ENCODE measurements at regions not wholly inside any gene's neighbourhood (a gene's known extent, or its start where the extent isn't known, plus 50 kb on each side); places are given as distances from the start of the nearest gene placed in this dataset.

- ChIA-PET CTCF (interaction anchor here (0.7 kb wide), 1 partner anchor 414 kb away, joined by 3 read pairs; no protein-coding TSS in a partner anchor), POLR2A (no interaction called here)
These were observed 162.5 kb upstream of the TBL1X start for GRCh38 chrX:9302381-9302780.

DNA sequence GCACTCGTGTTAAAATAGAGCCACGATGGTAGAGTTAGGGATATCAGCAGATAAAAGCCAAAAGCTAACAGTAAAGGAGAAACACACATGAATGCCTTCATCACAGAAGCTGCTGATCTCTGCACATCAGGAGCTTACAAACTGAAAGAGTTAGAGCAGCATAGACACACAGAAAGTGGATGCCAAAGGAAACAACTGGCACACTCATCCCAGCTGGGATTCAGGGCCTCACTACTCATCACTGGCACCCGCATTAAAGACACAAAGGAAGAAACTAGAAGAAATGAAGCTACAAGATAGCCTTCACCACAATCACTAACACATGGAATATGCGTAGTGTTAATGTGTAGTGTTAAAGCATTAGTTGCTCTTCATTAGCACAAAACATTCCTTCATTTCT is 156.4 kb upstream of the TBL1X start:
- ChIA-PET POLR2A (no interaction called here), CTCF (no interaction called here)

GRCh38 chrX:9310616-9311015 is 154.2 kb upstream of the TBL1X start:
- ChIA-PET CTCF (no interaction called here), POLR2A (no interaction called here)

DNA sequence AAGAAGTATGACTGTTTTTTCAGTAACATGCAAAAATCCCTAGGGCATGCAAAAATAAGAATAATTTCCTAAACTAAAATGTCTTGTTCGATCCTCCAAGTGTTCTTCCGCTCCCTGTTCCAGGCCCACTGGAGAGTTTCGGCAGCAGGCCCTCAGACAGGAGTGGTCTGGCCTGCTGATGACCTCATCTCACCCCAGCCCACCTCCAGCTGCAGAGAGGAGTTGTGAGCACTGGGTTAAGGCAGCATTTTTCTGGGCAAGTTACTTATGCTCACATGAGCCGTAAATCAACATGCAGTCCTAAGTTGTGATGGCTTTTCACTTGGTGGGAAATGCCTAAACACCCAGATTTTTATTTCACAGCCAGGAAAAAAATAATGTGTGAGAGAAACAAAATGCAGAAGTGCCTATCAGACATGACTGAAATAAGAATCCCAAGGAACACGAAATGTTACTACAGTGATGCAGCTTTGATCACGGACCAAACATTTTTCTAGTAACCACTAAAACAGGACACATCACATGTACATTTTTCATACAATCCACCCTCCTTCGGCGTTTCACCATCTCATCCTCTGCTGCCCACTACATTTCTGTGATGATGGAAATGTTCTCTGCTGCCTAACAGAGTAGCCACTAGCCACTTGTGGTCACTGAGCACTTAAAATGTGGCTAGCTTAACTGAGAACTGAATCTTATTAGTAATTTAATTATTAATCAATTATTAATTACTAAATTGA is 153.3 kb upstream of the TBL1X start:
- ChIA-PET POLR2A (interaction anchor here (0.6 kb wide), 1 partner anchor 10 kb away, joined by 3 read pairs; no protein-coding TSS in a partner anchor), CTCF (no interaction called here)

GRCh38 chrX:9312922-9313867 is 151.7 kb upstream of the TBL1X start:
- POLR2A ChIA-PET, result no interaction called here
- CTCF ChIA-PET, result interaction anchor here (0.6 to 0.7 kb wide), 3 partner anchors 106 to 1059 kb away, joined by 3 to 4 read pairs (median 3); no protein-coding TSS in a partner anchor

DNA sequence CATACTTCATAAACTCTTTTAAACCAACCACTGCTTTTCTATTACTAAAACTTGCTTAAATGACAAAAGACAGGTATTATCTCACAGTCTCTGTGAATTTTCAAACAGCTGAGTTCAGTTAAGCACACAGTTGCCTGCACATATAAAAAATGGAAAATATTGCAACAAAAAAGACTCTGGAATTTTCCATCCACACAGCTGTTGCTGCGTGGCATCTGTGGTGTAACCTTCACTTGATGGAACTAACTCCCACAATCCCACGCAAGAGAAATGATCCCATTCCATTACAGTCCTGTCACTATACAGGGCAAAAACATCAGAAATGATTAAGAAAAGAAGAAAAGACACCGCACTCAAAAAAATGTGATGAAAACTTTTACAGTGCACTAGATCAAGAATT is 149.8 kb upstream of the TBL1X start:
- POLR2A ChIA-PET, result no interaction called here
- CTCF ChIA-PET, result no interaction called here

DNA sequence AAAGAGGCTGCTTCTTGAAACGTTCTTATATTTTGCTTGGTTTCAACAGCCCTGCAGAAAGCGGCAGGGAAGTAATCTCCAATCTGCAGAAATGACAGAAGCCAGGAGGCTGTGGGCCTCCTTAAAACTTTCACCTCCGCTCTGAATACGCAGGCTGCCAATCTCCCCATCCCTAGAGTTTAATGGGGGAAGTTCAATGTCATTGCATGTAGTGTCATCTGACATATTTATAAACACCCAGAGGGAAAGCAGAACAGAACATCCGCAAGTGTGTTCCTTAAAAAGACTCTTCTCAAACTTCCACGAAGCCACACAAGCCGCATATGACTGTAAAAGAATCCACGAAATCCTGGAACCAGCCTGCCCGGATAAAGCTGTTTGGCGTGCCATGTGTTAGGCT is 148.8 kb upstream of the TBL1X start:
- ChIA-PET CTCF (no interaction called here), POLR2A (no interaction called here)

GRCh38 chrX:9317176-9317575 is 147.7 kb upstream of the TBL1X start:
- CTCF ChIA-PET, result no interaction called here
- POLR2A ChIA-PET, result no interaction called here

DNA sequence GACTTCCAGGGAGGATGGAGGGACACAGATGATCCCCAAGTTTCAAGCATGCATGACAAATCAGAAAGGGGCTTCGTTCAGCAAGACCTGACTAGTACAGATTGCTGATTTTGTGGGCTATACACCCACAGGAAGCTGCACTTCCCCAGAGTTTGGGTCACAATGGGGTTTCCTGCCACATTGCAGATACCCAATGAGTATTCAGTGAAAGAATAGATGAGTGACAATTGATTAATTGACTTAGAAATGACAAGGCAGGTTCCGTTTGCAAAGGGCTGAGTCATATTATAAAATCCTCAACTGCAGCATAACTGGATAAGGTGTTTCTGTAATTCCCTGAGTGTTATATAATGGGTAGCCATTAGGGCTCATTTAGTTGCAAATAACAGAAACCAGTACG is 146.6 kb upstream of the TBL1X start:
- CTCF ChIA-PET, result no interaction called here
- POLR2A ChIA-PET, result no interaction called here

GRCh38 chrX:9318766-9319165 is 146.1 kb upstream of the TBL1X start:
- CTCF ChIA-PET, result no interaction called here
- POLR2A ChIA-PET, result no interaction called here

DNA sequence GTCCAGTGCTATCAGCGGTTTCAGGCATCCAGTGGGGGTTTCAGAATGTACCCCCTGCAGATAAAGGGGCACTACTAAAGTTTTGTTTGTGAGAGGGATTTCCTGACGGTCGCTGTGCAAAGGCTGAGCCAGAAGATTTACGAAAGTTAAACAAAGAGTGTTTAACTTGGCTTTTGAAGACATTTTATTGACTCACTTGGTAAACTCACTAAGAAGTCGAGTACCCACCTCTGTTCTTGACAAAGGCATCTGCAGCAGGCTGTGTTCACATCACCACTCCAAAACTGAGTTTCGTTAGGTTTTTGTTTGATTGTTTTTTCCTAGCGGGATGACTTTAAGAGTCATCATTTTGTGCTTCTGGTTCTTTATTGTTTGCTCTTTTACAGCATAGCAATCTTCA is 143.9 kb upstream of the TBL1X start:
- CTCF ChIA-PET, result interaction anchor here (0.7 kb wide), 1 partner anchor 149 kb away, joined by 4 read pairs; no protein-coding TSS in a partner anchor
- POLR2A ChIA-PET, result no interaction called here

GRCh38 chrX:9324676-9325075 is 140.2 kb upstream of the TBL1X start:
- ChIA-PET CTCF (no interaction called here), POLR2A (no interaction called here)

DNA sequence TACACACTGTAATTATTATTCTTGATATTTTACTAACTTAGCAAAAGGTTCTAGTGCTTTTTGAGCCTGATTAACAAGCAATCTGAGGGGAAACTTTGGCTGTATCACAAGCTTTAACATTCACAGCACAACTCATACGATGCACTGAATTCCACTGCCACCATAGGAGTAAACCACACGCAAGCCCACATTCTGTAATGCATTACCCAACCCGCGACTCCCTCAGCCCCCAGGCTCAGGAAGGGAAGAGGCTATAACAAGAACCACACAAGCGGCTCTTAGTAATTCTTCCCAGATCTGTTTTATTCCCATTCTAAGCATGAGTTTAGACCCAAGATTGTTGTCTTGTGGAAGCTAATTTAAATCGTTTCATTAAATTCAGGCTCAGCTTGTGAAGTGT is 138.5 kb upstream of the TBL1X start:
- POLR2A ChIA-PET, result no interaction called here
- CTCF ChIA-PET, result no interaction called here

GRCh38 chrX:9327086-9327746 is 137.6 kb upstream of the TBL1X start:
- ChIA-PET POLR2A (no interaction called here), CTCF (no interaction called here)

DNA sequence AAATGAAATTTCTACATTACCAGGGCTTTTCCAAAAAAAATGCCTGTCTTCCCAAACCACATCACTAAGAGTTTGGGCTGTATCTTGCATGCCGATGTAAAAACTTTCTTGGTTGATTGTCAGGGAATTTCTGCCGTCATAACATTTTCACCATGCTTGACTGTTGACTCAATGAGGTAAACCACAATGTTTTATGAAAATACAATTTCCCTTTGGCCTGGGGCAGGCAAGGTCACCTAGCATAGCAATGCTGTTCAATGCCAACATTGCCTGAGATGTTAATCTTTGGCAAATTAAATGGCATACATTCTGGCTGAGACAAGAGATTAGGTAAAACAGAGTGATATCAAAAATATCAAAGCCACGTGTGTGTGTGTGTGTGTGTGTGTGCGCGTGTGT is 137.1 kb upstream of the TBL1X start:
- CTCF ChIA-PET, result no interaction called here
- POLR2A ChIA-PET, result no interaction called here

DNA sequence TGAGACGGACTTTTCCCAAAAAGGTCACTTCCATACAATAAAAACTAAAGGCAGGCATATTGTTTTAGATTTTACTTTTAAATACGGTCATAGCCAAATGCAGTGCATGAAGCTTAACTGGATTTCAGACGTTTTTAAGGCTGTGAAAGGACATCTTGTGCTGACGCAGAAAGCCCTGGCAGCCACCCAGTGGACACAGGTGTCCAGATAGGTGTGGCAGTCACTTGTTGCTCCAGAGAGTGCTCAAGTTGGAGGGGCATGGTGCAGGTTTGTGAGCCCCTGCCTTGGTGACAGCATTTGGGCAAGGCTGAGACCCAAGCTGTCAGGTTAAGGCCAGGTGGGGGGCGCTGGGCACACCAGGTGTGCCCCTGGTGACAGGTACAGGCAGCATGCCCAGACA is 135.8 kb upstream of the TBL1X start:
- CTCF ChIA-PET, result no interaction called here
- POLR2A ChIA-PET, result no interaction called here

GRCh38 chrX:9330249-9330982 is 134.4 kb upstream of the TBL1X start:
- POLR2A ChIA-PET, result no interaction called here
- CTCF ChIA-PET, result no interaction called here

- ChIA-PET POLR2A (no interaction called here), CTCF (no interaction called here)
These were observed 130.8 kb upstream of the TBL1X start for GRCh38 chrX:9333873-9334560.

DNA sequence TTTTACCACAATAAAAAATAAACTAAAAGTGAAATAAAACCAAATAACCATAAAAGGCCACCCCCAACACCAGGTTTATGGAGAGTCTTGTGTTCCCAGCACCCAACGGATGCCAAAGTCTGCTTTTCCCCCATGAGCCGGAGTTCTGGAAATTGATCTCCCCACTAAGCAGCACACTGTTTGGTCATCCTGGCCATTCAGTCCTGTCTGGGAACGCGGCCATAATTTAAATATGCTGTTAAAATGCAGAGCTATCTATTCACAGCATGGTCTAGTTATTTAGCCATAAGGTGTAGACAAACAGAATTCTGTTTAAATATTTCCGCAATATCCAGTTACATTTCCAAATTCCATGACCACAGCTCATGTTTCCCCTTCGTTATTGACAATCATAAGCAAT is 129.6 kb upstream of the TBL1X start:
- ChIA-PET CTCF (no interaction called here), POLR2A (no interaction called here)

- ChIA-PET POLR2A (no interaction called here), CTCF (no interaction called here)
These were observed 128.4 kb upstream of the TBL1X start for GRCh38 chrX:9336456-9336855.

Data from activated CD8-positive, alpha-beta memory T cell treated with anti-CD3 and anti-CD28 coated beads for 36 hours (primary cell).